Muscle of arm (tissue), 1 donor: ENCODE measurements at regions not wholly inside any gene's neighbourhood (a gene's known extent, or its start where the extent isn't known, plus 50 kb on each side); places are given as distances from the start of the nearest gene placed in this dataset.
A peak's percentile ranks its signal among the peaks of the same experiment; 100 is the strongest.
"Not testable (repeated sequence)": the region's sequence is repeated elsewhere in the genome, so short reads cannot be mapped to it uniquely, and the experiment has no call there.

Experiments
- DNase-seq: peaks from one replicate; pipeline ENCODE4 v3.0.0-alpha.2; 2013

- DNase-seq: no peak
Observed at GRCh38 chr18:76046221-76046620, 448.8 kb downstream of the ZNF516 start.

- no peak for DNase-seq
Observed at GRCh38 chr18:76042511-76042910, 452.5 kb downstream of the ZNF516 start.

- DNase-seq: no peak
Observed at GRCh38 chr18:76018210-76018609, 476.8 kb downstream of the ZNF516 start.

GRCh38 chr18:76013057-76013456 is 482.0 kb downstream of the ZNF516 start:
- no peak for DNase-seq

- peak; percentile 18 for DNase-seq
Observed at GRCh38 chr18:76005632-76006208, 489.3 kb downstream of the ZNF516 start.

- not testable (repeated sequence) for DNase-seq
Observed at GRCh38 chr18:75987913-75988312, 507.1 kb downstream of the ZNF516 start.

GRCh38 chr18:75984853-75985252 is 510.2 kb downstream of the ZNF516 start:
- no peak for DNase-seq

GRCh38 chr18:75981102-75981501 is 513.9 kb downstream of the ZNF516 start:
- no peak for DNase-seq

- DNase-seq: peak; percentile 59
Observed at GRCh38 chr18:75977081-75977480, 518.0 kb downstream of the ZNF516 start.

- no peak for DNase-seq
Observed at GRCh38 chr18:75970212-75970611, 524.8 kb downstream of the ZNF516 start.

- no peak for DNase-seq
Observed at GRCh38 chr18:75966431-75966830, 528.6 kb downstream of the ZNF516 start.

- DNase-seq: no peak
Observed at GRCh38 chr18:75962036-75962572, 532.9 kb downstream of the ZNF516 start.

- not testable (repeated sequence) for DNase-seq
Observed at GRCh38 chr18:75960356-75960755, 532.9 kb upstream of the SMIM21 start.

GRCh38 chr18:75959150-75959549 is 531.6 kb upstream of the SMIM21 start:
- DNase-seq: no peak

GRCh38 chr18:75958683-75959082 is 531.2 kb upstream of the SMIM21 start:
- no peak for DNase-seq

GRCh38 chr18:75945265-75945933 is 517.9 kb upstream of the SMIM21 start:
- DNase-seq: no peak

GRCh38 chr18:75937306-75937705 is 509.8 kb upstream of the SMIM21 start:
- no peak for DNase-seq

GRCh38 chr18:75936862-75937261 is 509.4 kb upstream of the SMIM21 start:
- DNase-seq: no peak

- DNase-seq: no peak
Observed at GRCh38 chr18:75931079-75931478, 503.6 kb upstream of the SMIM21 start.

- no peak for DNase-seq
Observed at GRCh38 chr18:75928706-75929105, 501.2 kb upstream of the SMIM21 start.

GRCh38 chr18:75927791-75928190 is 500.3 kb upstream of the SMIM21 start:
- no peak for DNase-seq

- no peak for DNase-seq
Observed at GRCh38 chr18:75926811-75927210, 499.3 kb upstream of the SMIM21 start.

- DNase-seq: peak; percentile 71
Observed at GRCh38 chr18:75923169-75923568, 495.7 kb upstream of the SMIM21 start.

- no peak for DNase-seq
Observed at GRCh38 chr18:75916624-75916982, 489.1 kb upstream of the SMIM21 start.
